Gastroesophageal sphincter (tissue), 4 donors: ENCODE measurements at regions not wholly inside any gene's neighbourhood (a gene's known extent, or its start where the extent isn't known, plus 50 kb on each side); places are given as distances from the start of the nearest gene placed in this dataset.

Experiments
- ATAC-seq: fragments of 150-250 bp; one replicate; pipeline ENCODE4 v1.9.1; 2016; ENCODE audit warnings: mild to moderate bottlenecking, moderate library complexity
- H3K27ac ChIP-seq, 4 donors: fragments of 200-600 bp; sonication (generic) in 3 of 4; 1 replicate in 3 of 4; 2 replicates in 1 of 4; pipeline ENCODE4 v1.5.1; 2016 to 2019
- H3K27me3 ChIP-seq: fragments of 200-600 bp; sonication (generic); one replicate; pipeline ENCODE4 v1.5.1; 2019
- H3K36me3 ChIP-seq, 2 donors: fragments of 200-600 bp; sonication (generic); one replicate each; pipeline ENCODE4 v1.5.1; 2019; ENCODE audit warnings: control low read depth in 1 of 2
- H3K4me1 ChIP-seq, 3 donors: fragments of 200-600 bp; sonication (generic); 1 replicate in 2 of 3; 2 replicates in 1 of 3; pipeline ENCODE4 v1.5.1; 2016 to 2019; ENCODE audit warnings: control low read depth in 2 of 3
- H3K4me3 ChIP-seq, 2 donors: fragments of 200-600 bp; sonication (generic); one replicate each; pipeline ENCODE4 v1.5.1; 2019; ENCODE audit warnings: mild to moderate bottlenecking in 1 of 2, moderate library complexity in 1 of 2
- H3K9me3 ChIP-seq, 3 donors: fragments of 200-600 bp; sonication (generic); one replicate each; pipeline ENCODE4 v1.5.1; 2017 to 2019; ENCODE audit warnings: control low read depth in 2 of 3
- EP300 ChIP-seq: sonication (generic); formaldehyde crosslinking; IDR thresholded peaks from one replicate; pipeline ENCODE4 v1.6.1; 2017; ENCODE audit warnings: antibody characterized with exemption, mild to moderate bottlenecking
- POLR2A ChIP-seq, 2 donors: fragments of 450-650 bp; IDR thresholded peaks; one replicate each; pipeline ENCODE4 v1.6.1; 2017; ENCODE audit warnings: antibody characterized with exemption in 2 of 2, mild to moderate bottlenecking in 2 of 2, moderate library complexity in 1 of 2
- POLR2AphosphoS5 ChIP-seq: sonication (generic); formaldehyde crosslinking; IDR thresholded peaks from one replicate; pipeline ENCODE4 v1.6.1; 2017; ENCODE audit warnings: antibody characterized with exemption
- WGBS, 2 donors: methylation state at CpG; one replicate each; pipeline ENCODE4 v1.1.5; 2018; ENCODE audit warnings: low coverage in 1 of 2; 5-methylcytosine and 5-hydroxymethylcytosine counted together
- TF ChIP-seq, protein P1 (sequence below), 4 experiments: fragments of 200-600 bp in 2 of 4; fragments of 450-650 bp in 2 of 4; sonication (generic) in 1 of 4; IDR thresholded peaks; one replicate each; pipeline ENCODE4 v1.5.1; 2017 to 2019; ENCODE audit warnings: antibody characterized with exemption in 4 of 4, mild to moderate bottlenecking in 2 of 4, moderate library complexity in 2 of 4

DNA sequence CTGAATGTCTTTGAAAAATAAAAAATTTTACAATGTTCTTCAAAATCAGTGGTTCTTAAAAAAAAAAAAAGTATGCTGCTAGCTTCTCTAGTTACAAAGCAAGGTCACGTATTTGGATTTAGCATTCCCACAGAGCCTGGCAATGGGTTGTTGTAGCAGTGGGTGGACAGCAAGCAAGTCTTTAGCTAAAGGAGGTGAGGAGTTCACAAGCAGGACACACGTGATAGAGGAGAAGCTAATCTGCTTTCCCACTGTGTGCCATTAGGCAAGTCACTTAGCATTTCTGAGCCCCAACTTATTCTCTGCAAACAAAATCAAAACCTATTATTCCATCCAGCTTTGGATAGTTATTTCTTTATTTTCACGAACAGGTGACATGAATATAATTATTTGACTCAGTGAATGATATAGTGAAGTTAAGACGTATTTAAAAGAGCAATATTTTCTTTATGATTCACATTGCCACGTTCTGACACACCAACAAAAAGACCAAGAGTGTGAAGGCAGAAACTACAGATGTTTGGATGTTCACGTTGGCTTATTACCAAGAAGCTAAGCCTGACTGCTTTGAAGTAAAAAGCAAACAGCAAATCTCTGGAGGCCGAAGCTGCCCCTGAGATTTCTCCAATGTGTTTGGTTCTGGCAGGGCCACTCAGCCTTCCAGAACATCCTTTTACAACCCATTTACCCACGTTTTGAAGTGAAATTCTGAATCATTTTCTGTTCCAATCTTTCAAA lies 612.1 kb upstream of the CDH6 start:
- TF ChIP-seq POLR2AphosphoS5 (no peak), EP300 (no peak), POLR2A (IDR thresholded peaks at IDR 0.05) (no peak)
- TF ChIP-seq, protein P1, sequence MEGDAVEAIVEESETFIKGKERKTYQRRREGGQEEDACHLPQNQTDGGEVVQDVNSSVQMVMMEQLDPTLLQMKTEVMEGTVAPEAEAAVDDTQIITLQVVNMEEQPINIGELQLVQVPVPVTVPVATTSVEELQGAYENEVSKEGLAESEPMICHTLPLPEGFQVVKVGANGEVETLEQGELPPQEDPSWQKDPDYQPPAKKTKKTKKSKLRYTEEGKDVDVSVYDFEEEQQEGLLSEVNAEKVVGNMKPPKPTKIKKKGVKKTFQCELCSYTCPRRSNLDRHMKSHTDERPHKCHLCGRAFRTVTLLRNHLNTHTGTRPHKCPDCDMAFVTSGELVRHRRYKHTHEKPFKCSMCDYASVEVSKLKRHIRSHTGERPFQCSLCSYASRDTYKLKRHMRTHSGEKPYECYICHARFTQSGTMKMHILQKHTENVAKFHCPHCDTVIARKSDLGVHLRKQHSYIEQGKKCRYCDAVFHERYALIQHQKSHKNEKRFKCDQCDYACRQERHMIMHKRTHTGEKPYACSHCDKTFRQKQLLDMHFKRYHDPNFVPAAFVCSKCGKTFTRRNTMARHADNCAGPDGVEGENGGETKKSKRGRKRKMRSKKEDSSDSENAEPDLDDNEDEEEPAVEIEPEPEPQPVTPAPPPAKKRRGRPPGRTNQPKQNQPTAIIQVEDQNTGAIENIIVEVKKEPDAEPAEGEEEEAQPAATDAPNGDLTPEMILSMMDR (IDR thresholded peaks at IDR 0.05): no peak
- ATAC-seq: no peak
- Histone ChIP-seq H3K27ac (no peak overlapping the region), H3K9me3 (no peaks in the 10 kb centered on the region), H3K36me3 (no peaks in the 10 kb centered on the region), H3K4me1 (no peaks in the 10 kb centered on the region), H3K27me3 (no peaks in the 10 kb centered on the region), H3K4me3 (no peak overlapping the region)
- WGBS, 2 donors: 24 to 31% methylated on average over 8 of the region's 8 CpGs

DNA sequence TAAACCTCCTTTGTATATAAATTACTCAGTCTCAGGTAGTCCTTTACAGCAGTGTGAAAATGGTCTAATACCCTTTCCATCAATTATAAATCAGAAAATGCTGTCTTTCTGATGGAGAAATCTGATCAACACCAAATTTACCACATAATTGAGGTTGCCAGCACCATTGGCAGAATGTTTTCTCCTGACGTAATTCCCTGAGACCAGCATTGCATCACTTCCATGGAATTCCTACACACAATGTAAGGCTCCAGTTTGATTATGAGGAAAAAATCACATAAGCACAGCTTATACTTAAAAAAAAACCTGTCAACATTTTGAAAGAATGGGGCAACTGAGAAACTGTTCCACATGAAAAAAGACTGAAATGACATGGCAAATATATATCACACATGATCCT lies 618.7 kb upstream of the CDH6 start:
- H3K27me3 ChIP-seq: no peaks in the 10 kb centered on the region
- H3K9me3 ChIP-seq: no peaks in the 10 kb centered on the region
- no peaks in the 10 kb centered on the region for H3K36me3 ChIP-seq
- ATAC-seq: no peak
- TF ChIP-seq POLR2AphosphoS5: no peak
- no peaks in the 10 kb centered on the region for H3K4me1 ChIP-seq
- H3K4me3 ChIP-seq: no peak overlapping the region
- 50 to 60% methylated on average over 1 of the region's 1 CpG for WGBS, 2 donors
- H3K27ac ChIP-seq: no peak overlapping the region

DNA sequence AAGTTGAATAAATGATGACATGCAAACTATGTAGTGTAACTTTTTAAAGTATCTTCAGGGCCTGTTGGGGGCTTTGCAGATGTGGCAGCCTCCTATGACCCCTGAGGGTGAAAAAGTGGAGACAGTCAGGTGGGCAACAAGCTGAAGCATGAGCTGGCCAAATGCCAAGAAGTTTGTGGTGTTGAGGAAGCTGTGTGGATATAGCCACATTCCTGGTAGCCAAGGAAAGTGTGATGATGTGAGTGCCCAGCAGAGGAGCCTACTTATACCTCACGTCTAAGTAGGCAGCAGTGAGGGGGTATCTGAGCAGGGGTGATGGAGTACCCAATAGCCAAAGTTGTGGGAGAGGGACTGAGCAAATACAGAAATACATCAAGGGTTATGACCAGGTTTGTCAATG lies 621.2 kb upstream of the CDH6 start:
- no peaks in the 10 kb centered on the region for H3K36me3 ChIP-seq
- no peaks in the 10 kb centered on the region for H3K27me3 ChIP-seq
- H3K9me3 ChIP-seq: no peaks in the 10 kb centered on the region
- H3K27ac ChIP-seq: no peak overlapping the region
- TF ChIP-seq, protein P1 (IDR thresholded peaks at IDR 0.05): no peak
- no peak for TF ChIP-seq EP300
- TF ChIP-seq POLR2AphosphoS5: no peak
- no peak for TF ChIP-seq POLR2A (IDR thresholded peaks at IDR 0.05)
- H3K4me3 ChIP-seq: no peak overlapping the region
- H3K4me1 ChIP-seq: no peaks in the 10 kb centered on the region
- ATAC-seq: no peak
- 17 to 29% methylated on average over 1 of the region's 1 CpG for WGBS, 2 donors

DNA sequence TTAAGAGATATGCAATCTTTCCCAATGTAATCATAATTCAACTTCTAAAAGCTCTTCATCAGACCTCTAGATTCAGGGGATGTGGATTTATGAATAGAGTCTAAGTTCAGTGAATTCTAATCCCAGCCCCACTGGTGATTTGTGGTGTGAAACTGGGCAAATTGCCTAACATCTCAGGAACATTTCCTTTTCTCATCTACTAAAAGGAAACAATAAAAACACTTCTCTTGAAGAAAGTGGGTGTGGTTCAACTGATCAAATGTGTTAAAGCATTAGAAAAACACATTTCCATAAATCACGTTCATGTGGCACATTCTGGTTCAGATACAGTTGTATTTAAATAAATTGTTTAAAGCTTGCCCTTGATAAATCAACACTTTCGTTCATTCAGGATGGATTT lies 631.7 kb upstream of the CDH6 start:
- Histone ChIP-seq H3K4me3 (no peak overlapping the region), H3K4me1 (peaks cover 0 to 6% (median 0%) of the 10 kb centered on the region in 3 donors), H3K27me3 (no peaks in the 10 kb centered on the region), H3K9me3 (no peaks in the 10 kb centered on the region), H3K36me3 (no peaks in the 10 kb centered on the region), H3K27ac (no peak overlapping the region)
- no peak for ATAC-seq
- TF ChIP-seq POLR2AphosphoS5: no peak
- TF ChIP-seq, protein P1 (IDR thresholded peaks at IDR 0.05): no peak
- TF ChIP-seq POLR2A (IDR thresholded peaks at IDR 0.05): no peak
- TF ChIP-seq EP300: no peak
- WGBS, 2 donors: 66 to 87% methylated on average over 2 of the region's 2 CpGs

DNA sequence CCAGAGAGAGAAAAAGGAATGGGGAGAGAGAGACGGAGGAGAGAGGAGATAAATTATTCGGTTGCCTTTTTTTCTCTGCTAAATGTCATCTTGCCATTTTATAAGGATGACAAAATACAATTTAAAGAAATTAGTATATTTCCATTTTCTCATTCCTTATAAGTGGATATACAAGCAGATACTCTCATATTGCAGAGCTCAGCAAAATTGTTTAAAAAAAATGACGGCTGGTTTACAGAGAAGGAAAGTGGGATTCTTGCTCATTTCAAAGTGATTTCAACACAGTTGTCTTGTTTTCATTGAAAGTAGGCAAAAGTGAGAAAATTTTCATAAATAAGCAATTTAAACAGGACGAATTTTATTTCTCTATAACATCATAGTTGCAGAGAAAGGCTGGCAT lies 641.9 kb upstream of the CDH6 start:
- Histone ChIP-seq H3K36me3 (no peaks in the 10 kb centered on the region), H3K4me1 (no peaks in the 10 kb centered on the region), H3K9me3 (no peaks in the 10 kb centered on the region), H3K27me3 (no peaks in the 10 kb centered on the region), H3K27ac (no peak overlapping the region), H3K4me3 (no peak overlapping the region)
- no peak for TF ChIP-seq POLR2A (IDR thresholded peaks at IDR 0.05)
- TF ChIP-seq, protein P1 (IDR thresholded peaks at IDR 0.05): no peak
- no peak for TF ChIP-seq POLR2AphosphoS5
- no peak for TF ChIP-seq EP300
- ATAC-seq: no peak
- WGBS, 2 donors: 21 to 38% methylated on average over 4 of the region's 4 CpGs
